WTC11 (cell line): ENCODE measurements at regions not wholly inside any gene's neighbourhood (a gene's known extent, or its start where the extent isn't known, plus 50 kb on each side); places are given as distances from the start of the nearest gene placed in this dataset.

Experiments used
- CREB1 ChIP-seq: sonication (generic); formaldehyde crosslinking; IDR thresholded peaks from 2 replicates; pipeline ENCODE4 v1.8.0; 2023; ENCODE audit warnings: mild to moderate bottlenecking, missing genetic modification reagents
- ETV6 ChIP-seq: sonication (generic); formaldehyde crosslinking; IDR thresholded peaks from 2 replicates; pipeline ENCODE4 v1.8.1; 2022; ENCODE audit warnings: mild to moderate bottlenecking, missing genetic modification reagents
- FOXK1 ChIP-seq: sonication (generic); formaldehyde crosslinking; IDR thresholded peaks from 2 replicates; pipeline ENCODE4 v1.8.0; 2022; ENCODE audit warnings: mild to moderate bottlenecking, moderate library complexity, missing genetic modification reagents
- GABPB1 ChIP-seq: sonication (generic); formaldehyde crosslinking; IDR thresholded peaks from 2 replicates; pipeline ENCODE4 v1.8.1; 2023; ENCODE audit warnings: mild to moderate bottlenecking, missing genetic modification reagents
- JUN ChIP-seq: sonication (generic); formaldehyde crosslinking; IDR thresholded peaks from 2 replicates; pipeline ENCODE4 v1.8.0; 2023; ENCODE audit warnings: mild to moderate bottlenecking, missing genetic modification reagents
- MXD4 ChIP-seq: fragments of 250-450 bp; sonication (Bioruptor Pico); IDR thresholded peaks from 2 replicates; pipeline ENCODE4 v1.8.0; 2021; ENCODE audit warnings: mild to moderate bottlenecking, moderate library complexity, borderline replicate concordance
- NFATC4 ChIP-seq: fragments of 250-450 bp; sonication (Bioruptor Pico); IDR thresholded peaks from 2 replicates; pipeline ENCODE4 v1.9.0; 2021; ENCODE audit warnings: mild to moderate bottlenecking
- PREB ChIP-seq: sonication (generic); formaldehyde crosslinking; IDR thresholded peaks from 2 replicates; pipeline ENCODE4 v1.8.1; 2022; ENCODE audit warnings: mild to moderate bottlenecking, missing genetic modification reagents, moderate library complexity, borderline replicate concordance
- ZNF138 ChIP-seq: sonication (generic); formaldehyde crosslinking; conservative IDR thresholded peaks from 2 replicates; pipeline ENCODE4 v1.8.1; 2022; ENCODE audit warnings: mild to moderate bottlenecking, moderate library complexity, missing genetic modification reagents
- TF ChIP-seq, protein P1 (sequence below): fragments of 200-600 bp; IDR thresholded peaks from 2 replicates; pipeline ENCODE4 v1.8.0; 2022; ENCODE audit warnings: antibody characterized with exemption
- TF ChIP-seq, protein P2 (sequence below): sonication (generic); formaldehyde crosslinking; IDR thresholded peaks from 2 replicates; pipeline ENCODE4 v1.8.1; 2023; ENCODE audit warnings: mild to moderate bottlenecking, missing genetic modification reagents, borderline replicate concordance
- TF ChIP-seq, protein P3 (sequence below): sonication (generic); formaldehyde crosslinking; IDR thresholded peaks from 2 replicates; pipeline ENCODE4 v1.8.1; 2023; ENCODE audit warnings: mild to moderate bottlenecking, moderate library complexity, missing genetic modification reagents
- TF ChIP-seq, protein P4 (sequence below): fragments of 250-450 bp; sonication (Bioruptor Pico); IDR thresholded peaks from 2 replicates; pipeline ENCODE4 v1.9.0; 2021; ENCODE audit warnings: mild to moderate bottlenecking, borderline replicate concordance

DNA sequence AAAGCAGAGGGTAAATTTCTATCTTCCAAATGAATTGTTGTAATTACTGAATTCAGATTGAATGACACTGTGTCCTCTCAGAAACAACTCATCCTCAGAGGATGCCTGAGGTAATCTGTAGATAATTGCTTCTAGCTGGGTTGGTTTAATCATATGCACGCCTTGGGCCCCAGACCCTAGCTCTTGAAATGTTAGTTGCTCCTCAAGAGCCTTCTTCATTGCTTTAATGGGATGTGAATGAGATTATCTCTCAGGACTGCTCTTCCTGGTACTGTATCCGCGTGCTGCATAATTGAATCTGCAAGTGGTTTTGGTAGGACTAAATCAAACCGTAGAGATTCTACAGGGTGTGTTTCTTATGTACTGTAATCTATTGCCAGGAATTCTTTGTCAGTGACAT lies 569.3 kb upstream of the NEGR1 start:
- TF ChIP-seq, protein P1, sequence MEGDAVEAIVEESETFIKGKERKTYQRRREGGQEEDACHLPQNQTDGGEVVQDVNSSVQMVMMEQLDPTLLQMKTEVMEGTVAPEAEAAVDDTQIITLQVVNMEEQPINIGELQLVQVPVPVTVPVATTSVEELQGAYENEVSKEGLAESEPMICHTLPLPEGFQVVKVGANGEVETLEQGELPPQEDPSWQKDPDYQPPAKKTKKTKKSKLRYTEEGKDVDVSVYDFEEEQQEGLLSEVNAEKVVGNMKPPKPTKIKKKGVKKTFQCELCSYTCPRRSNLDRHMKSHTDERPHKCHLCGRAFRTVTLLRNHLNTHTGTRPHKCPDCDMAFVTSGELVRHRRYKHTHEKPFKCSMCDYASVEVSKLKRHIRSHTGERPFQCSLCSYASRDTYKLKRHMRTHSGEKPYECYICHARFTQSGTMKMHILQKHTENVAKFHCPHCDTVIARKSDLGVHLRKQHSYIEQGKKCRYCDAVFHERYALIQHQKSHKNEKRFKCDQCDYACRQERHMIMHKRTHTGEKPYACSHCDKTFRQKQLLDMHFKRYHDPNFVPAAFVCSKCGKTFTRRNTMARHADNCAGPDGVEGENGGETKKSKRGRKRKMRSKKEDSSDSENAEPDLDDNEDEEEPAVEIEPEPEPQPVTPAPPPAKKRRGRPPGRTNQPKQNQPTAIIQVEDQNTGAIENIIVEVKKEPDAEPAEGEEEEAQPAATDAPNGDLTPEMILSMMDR = no peak
- TF ChIP-seq, protein P2, sequence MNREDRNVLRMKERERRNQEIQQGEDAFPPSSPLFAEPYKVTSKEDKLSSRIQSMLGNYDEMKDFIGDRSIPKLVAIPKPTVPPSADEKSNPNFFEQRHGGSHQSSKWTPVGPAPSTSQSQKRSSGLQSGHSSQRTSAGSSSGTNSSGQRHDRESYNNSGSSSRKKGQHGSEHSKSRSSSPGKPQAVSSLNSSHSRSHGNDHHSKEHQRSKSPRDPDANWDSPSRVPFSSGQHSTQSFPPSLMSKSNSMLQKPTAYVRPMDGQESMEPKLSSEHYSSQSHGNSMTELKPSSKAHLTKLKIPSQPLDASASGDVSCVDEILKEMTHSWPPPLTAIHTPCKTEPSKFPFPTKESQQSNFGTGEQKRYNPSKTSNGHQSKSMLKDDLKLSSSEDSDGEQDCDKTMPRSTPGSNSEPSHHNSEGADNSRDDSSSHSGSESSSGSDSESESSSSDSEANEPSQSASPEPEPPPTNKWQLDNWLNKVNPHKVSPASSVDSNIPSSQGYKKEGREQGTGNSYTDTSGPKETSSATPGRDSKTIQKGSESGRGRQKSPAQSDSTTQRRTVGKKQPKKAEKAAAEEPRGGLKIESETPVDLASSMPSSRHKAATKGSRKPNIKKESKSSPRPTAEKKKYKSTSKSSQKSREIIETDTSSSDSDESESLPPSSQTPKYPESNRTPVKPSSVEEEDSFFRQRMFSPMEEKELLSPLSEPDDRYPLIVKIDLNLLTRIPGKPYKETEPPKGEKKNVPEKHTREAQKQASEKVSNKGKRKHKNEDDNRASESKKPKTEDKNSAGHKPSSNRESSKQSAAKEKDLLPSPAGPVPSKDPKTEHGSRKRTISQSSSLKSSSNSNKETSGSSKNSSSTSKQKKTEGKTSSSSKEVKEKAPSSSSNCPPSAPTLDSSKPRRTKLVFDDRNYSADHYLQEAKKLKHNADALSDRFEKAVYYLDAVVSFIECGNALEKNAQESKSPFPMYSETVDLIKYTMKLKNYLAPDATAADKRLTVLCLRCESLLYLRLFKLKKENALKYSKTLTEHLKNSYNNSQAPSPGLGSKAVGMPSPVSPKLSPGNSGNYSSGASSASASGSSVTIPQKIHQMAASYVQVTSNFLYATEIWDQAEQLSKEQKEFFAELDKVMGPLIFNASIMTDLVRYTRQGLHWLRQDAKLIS = no peak
- TF ChIP-seq, protein P3, sequence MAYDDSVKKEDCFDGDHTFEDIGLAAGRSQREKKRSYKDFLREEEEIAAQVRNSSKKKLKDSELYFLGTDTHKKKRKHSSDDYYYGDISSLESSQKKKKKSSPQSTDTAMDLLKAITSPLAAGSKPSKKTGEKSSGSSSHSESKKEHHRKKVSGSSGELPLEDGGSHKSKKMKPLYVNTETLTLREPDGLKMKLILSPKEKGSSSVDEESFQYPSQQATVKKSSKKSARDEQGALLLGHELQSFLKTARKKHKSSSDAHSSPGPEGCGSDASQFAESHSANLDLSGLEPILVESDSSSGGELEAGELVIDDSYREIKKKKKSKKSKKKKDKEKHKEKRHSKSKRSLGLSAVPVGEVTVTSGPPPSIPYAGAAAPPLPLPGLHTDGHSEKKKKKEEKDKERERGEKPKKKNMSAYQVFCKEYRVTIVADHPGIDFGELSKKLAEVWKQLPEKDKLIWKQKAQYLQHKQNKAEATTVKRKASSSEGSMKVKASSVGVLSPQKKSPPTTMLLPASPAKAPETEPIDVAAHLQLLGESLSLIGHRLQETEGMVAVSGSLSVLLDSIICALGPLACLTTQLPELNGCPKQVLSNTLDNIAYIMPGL = no peak
- TF ChIP-seq ETV6 (CRISPR knock-in tag) = no peak
- TF ChIP-seq, protein P4, sequence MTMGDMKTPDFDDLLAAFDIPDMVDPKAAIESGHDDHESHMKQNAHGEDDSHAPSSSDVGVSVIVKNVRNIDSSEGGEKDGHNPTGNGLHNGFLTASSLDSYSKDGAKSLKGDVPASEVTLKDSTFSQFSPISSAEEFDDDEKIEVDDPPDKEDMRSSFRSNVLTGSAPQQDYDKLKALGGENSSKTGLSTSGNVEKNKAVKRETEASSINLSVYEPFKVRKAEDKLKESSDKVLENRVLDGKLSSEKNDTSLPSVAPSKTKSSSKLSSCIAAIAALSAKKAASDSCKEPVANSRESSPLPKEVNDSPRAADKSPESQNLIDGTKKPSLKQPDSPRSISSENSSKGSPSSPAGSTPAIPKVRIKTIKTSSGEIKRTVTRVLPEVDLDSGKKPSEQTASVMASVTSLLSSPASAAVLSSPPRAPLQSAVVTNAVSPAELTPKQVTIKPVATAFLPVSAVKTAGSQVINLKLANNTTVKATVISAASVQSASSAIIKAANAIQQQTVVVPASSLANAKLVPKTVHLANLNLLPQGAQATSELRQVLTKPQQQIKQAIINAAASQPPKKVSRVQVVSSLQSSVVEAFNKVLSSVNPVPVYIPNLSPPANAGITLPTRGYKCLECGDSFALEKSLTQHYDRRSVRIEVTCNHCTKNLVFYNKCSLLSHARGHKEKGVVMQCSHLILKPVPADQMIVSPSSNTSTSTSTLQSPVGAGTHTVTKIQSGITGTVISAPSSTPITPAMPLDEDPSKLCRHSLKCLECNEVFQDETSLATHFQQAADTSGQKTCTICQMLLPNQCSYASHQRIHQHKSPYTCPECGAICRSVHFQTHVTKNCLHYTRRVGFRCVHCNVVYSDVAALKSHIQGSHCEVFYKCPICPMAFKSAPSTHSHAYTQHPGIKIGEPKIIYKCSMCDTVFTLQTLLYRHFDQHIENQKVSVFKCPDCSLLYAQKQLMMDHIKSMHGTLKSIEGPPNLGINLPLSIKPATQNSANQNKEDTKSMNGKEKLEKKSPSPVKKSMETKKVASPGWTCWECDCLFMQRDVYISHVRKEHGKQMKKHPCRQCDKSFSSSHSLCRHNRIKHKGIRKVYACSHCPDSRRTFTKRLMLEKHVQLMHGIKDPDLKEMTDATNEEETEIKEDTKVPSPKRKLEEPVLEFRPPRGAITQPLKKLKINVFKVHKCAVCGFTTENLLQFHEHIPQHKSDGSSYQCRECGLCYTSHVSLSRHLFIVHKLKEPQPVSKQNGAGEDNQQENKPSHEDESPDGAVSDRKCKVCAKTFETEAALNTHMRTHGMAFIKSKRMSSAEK (CRISPR knock-in tag) = no peak
- no peak for TF ChIP-seq JUN (CRISPR knock-in tag)
- no peak for TF ChIP-seq NFATC4 (CRISPR knock-in tag)
- TF ChIP-seq CREB1 (CRISPR knock-in tag) = no peak
- no peak for TF ChIP-seq PREB (CRISPR knock-in tag)
- TF ChIP-seq MXD4 (CRISPR knock-in tag) = no peak
- no peak for TF ChIP-seq GABPB1 (CRISPR knock-in tag)
- no peak for TF ChIP-seq ZNF138 (CRISPR knock-in tag)
- TF ChIP-seq FOXK1 (CRISPR knock-in tag) = no peak
